Panc1 (cell line): ENCODE measurements at regions not wholly inside any gene's neighbourhood (a gene's known extent, or its start where the extent isn't known, plus 50 kb on each side); places are given as distances from the start of the nearest gene placed in this dataset.

ENCODE experiments used
- ATAC-seq: fragments of 200-7000 bp; cut with Tn5 transposase; 2 replicates; pipeline ENCODE4 v1.9.1; 2020; ENCODE audit warnings: mild to moderate bottlenecking, moderate library complexity
- BruUV-seq: library from RNA; stranded (reverse); fragments of 400-500 nt; replicated peaks from 2 replicates; lab custom pipeline; 2021; lab: Mats Ljungman, UMichigan
- CTCF ChIA-PET: fragments of 300-600 bp; sonication (Branson Sonifier 250); formaldehyde crosslinking; loops from one replicate; lab custom pipeline; 2022; ENCODE audit warnings: antibody characterized with exemption; lab: Charles Lee
- POLR2A ChIA-PET: fragments of 300-600 bp; sonication (Branson Sonifier 250); formaldehyde crosslinking; loops from one replicate; lab custom pipeline; 2022; ENCODE audit warnings: antibody characterized with exemption; lab: Charles Lee
- DNase-seq: peaks from one replicate; pipeline ENCODE4 v3.0.0-alpha.2; 2010; ENCODE audit warnings: low read depth, low spot score
- H3K27ac ChIP-seq: 2 replicates; pipeline ENCODE4 v1.5.1; 2011; ENCODE audit warnings: mild to moderate bottlenecking, low read length, inconsistent platforms
- H3K27me3 ChIP-seq: fragments of 200-500 bp; sonication (Bioruptor generic); 2 replicates; pipeline ENCODE4 v1.6.0; 2014; ENCODE audit warnings: low read length, inconsistent platforms; ENCODE audit not compliant: control insufficient read depth, insufficient read depth
- H3K36me3 ChIP-seq: fragments of 200-500 bp; sonication (Bioruptor generic); 2 replicates; pipeline ENCODE4 v1.5.1; 2014; ENCODE audit warnings: inconsistent platforms, mild to moderate bottlenecking, low read length, moderate library complexity; ENCODE audit not compliant: control insufficient read depth, insufficient read depth
- H3K4me1 ChIP-seq: 2 replicates; pipeline ENCODE4 v1.5.1; 2011; ENCODE audit warnings: inconsistent platforms, mild to moderate bottlenecking, low read length, moderate library complexity; ENCODE audit not compliant: control insufficient read depth, insufficient read depth
- H3K4me3 ChIP-seq, 2 experiments: 2 replicates each; pipeline ENCODE4 v1.5.1; 2011 to 2012; ENCODE audit warnings: low read depth in 2 of 2, low read length in 2 of 2, mild to moderate bottlenecking in 2 of 2, inconsistent platforms in 1 of 2, moderate library complexity in 1 of 2
- H3K9me3 ChIP-seq: fragments of 200-500 bp; sonication (Bioruptor generic); 2 replicates; pipeline ENCODE4 v1.5.1; 2014; ENCODE audit warnings: low read depth, mild to moderate bottlenecking, inconsistent platforms, low read length, moderate library complexity; ENCODE audit not compliant: control insufficient read depth, insufficient read depth
- CTCF ChIP-seq: fragments of 450-650 bp; IDR thresholded peaks from 2 replicates; pipeline ENCODE4 v1.5.1; 2017; ENCODE audit warnings: mild to moderate bottlenecking
- POLR2AphosphoS5 ChIP-seq: IDR thresholded peaks from 2 replicates; pipeline ENCODE4 v1.6.1; 2012; ENCODE audit warnings: mild to moderate bottlenecking, low read depth, low read length, moderate library complexity
- REST ChIP-seq, 2 experiments: IDR thresholded peaks; 2 replicates each; pipeline ENCODE4 v1.6.1; 2011 to 2012; ENCODE audit warnings: low read depth in 2 of 2, control low read depth in 1 of 2, low read length in 1 of 2, mild to moderate bottlenecking in 1 of 2, moderate library complexity in 1 of 2; ENCODE audit not compliant: insufficient read depth in 1 of 2
- SIN3A ChIP-seq: IDR thresholded peaks from 2 replicates; pipeline ENCODE4 v1.6.1; 2012; ENCODE audit warnings: low read depth, mild to moderate bottlenecking, low read length, moderate library complexity, borderline replicate concordance; ENCODE audit not compliant: insufficient read depth
- TCF7L2 ChIP-seq: IDR thresholded peaks from 2 replicates; pipeline ENCODE4 v1.6.1; 2011; ENCODE audit warnings: mild to moderate bottlenecking, low read depth, low read length, inconsistent platforms
- in situ Hi-C: cut with HindIII; loops from 2 replicates; pipeline ENCODE4 v1.10.0; 2016; ENCODE audit warnings: low sequenced_read_pairs, low pct_unique_long_range_greater_than_20kb
- intact Hi-C: fragments of 100-400 bp; cut with micrococcal nuclease; formaldehyde crosslinking; loops from one replicate; pipeline ENCODE4 v1.10.0; 2022; ENCODE audit not compliant: unreplicated experiment

- POLR2A ChIA-PET, result no interaction called here
- Histone ChIP-seq H3K27me3 (no peaks in the 10 kb centered on the region), H3K9me3 (no peaks in the 10 kb centered on the region), H3K4me1 (peaks cover 2% of the 10 kb centered on the region; the same call in 1 of the 2 replicates), H3K27ac (no peak overlapping the region), H3K36me3 (no peaks in the 10 kb centered on the region), H3K4me3 (no peak overlapping the region)
- CTCF ChIA-PET, result no interaction called here
- BruUV-seq, result no TSS peak
- ATAC-seq, result no peak
- TF ChIP-seq POLR2AphosphoS5 (no peak), SIN3A (no peak), TCF7L2 (no peak), REST (IDR thresholded peaks at IDR 0.05; ENCODE audit: insufficient read depth in 1 of 2, low read depth in 2 of 2, low read length in 1 of 2) (no peak), CTCF (no peak)
- no peak for DNase-seq
- intact Hi-C loops, result no loop called here
- in situ Hi-C loops, result no loop called here
Observed at GRCh38 chr6:143616741-143617140, 61.0 kb upstream of the PHACTR2 start.

- DNase-seq (no peak), ATAC-seq (no peak)
- in situ Hi-C loops, result no loop called here
- BruUV-seq, result no TSS peak
- Histone ChIP-seq H3K4me1 (peaks cover 2% of the 10 kb centered on the region; the same call in 1 of the 2 replicates), H3K27me3 (no peaks in the 10 kb centered on the region), H3K4me3 (no peak overlapping the region), H3K9me3 (no peaks in the 10 kb centered on the region), H3K27ac (no peak overlapping the region), H3K36me3 (no peaks in the 10 kb centered on the region)
- ChIA-PET POLR2A (no interaction called here), CTCF (no interaction called here)
- intact Hi-C loops, result no loop called here
- TF ChIP-seq TCF7L2, result no peak
- TF ChIP-seq CTCF, result no peak
- TF ChIP-seq POLR2AphosphoS5, result no peak
- no peak for TF ChIP-seq SIN3A
Observed at GRCh38 chr6:143615785-143616184, 62.0 kb upstream of the PHACTR2 start.
